DOHH2 (cell line): ENCODE measurements at regions not wholly inside any gene's neighbourhood (a gene's known extent, or its start where the extent isn't known, plus 50 kb on each side); places are given as distances from the start of the nearest gene placed in this dataset.

ENCODE experiments used
- EZH2phosphoT487 ChIP-seq: fragments of 200-600 bp; sonication (generic); IDR thresholded peaks from 2 replicates; pipeline ENCODE4 v1.6.1; 2017; ENCODE audit warnings: borderline replicate concordance, mild to moderate bottlenecking, antibody characterized with exemption, low read length, moderate library complexity, mixed read lengths
- TF ChIP-seq, protein P1 (sequence below): fragments of 200-600 bp; sonication (generic); IDR thresholded peaks from one replicate; pipeline ENCODE4 v1.5.1; 2014; ENCODE audit warnings: antibody characterized with exemption, mild to moderate bottlenecking, low read depth, low read length; ENCODE audit not compliant: poor library complexity, severe bottlenecking

DNA sequence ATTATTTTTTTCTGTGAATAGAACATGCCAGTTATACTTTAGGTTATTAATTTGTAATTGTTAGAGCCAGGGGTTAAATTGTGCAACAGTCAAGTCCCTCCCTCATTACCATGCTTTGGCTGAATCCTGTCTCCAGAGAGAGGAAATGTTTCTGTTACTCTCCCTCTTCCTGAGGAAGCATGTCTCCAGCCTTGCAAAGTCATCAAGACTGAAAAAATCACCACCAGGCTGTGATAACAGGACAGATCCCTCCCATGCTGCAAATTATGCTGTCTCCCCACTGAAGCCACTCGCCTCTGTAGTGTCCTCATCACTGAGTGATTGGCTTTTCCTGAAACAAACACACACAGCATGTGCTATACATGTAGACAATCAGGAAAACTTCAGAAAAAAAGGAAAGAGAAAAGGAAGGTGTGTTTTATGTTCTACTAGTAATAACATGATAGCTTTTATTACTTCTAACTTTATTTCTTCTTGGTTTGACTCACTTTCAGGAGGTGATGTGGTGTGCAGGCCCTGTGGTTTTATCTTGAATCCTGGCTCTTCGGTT is 290.0 kb upstream of the JAG1 start:
- TF ChIP-seq, protein P1, sequence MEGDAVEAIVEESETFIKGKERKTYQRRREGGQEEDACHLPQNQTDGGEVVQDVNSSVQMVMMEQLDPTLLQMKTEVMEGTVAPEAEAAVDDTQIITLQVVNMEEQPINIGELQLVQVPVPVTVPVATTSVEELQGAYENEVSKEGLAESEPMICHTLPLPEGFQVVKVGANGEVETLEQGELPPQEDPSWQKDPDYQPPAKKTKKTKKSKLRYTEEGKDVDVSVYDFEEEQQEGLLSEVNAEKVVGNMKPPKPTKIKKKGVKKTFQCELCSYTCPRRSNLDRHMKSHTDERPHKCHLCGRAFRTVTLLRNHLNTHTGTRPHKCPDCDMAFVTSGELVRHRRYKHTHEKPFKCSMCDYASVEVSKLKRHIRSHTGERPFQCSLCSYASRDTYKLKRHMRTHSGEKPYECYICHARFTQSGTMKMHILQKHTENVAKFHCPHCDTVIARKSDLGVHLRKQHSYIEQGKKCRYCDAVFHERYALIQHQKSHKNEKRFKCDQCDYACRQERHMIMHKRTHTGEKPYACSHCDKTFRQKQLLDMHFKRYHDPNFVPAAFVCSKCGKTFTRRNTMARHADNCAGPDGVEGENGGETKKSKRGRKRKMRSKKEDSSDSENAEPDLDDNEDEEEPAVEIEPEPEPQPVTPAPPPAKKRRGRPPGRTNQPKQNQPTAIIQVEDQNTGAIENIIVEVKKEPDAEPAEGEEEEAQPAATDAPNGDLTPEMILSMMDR: no peak
- no peak for TF ChIP-seq EZH2phosphoT487
